Activated T-cell treated with anti-CD3 and anti-CD28 coated beads for 24 hours (primary cell): ENCODE measurements at regions not wholly inside any gene's neighbourhood (a gene's known extent, or its start where the extent isn't known, plus 50 kb on each side); places are given as distances from the start of the nearest gene placed in this dataset.

ENCODE experiments used
- DNase-seq: peaks from one replicate; pipeline ENCODE4 v3.0.0-alpha.2; 2020; ENCODE audit warnings: low read depth

DNA sequence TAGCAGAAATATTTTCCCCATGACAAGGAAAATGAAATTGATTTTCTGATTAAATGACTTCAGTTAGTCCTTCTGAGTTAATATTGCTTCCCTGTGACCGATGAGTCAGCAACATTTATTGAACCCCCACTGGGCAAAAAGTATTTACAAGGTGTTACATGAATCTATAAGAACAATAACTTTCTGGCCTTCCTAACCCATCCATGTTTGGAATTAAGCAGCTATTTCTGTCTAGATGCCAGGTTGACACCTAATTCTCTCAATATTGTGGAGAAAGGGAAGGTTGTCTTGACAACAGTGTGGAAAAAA is 112.9 kb upstream of the JAZF1 start:
- no peak for DNase-seq

DNA sequence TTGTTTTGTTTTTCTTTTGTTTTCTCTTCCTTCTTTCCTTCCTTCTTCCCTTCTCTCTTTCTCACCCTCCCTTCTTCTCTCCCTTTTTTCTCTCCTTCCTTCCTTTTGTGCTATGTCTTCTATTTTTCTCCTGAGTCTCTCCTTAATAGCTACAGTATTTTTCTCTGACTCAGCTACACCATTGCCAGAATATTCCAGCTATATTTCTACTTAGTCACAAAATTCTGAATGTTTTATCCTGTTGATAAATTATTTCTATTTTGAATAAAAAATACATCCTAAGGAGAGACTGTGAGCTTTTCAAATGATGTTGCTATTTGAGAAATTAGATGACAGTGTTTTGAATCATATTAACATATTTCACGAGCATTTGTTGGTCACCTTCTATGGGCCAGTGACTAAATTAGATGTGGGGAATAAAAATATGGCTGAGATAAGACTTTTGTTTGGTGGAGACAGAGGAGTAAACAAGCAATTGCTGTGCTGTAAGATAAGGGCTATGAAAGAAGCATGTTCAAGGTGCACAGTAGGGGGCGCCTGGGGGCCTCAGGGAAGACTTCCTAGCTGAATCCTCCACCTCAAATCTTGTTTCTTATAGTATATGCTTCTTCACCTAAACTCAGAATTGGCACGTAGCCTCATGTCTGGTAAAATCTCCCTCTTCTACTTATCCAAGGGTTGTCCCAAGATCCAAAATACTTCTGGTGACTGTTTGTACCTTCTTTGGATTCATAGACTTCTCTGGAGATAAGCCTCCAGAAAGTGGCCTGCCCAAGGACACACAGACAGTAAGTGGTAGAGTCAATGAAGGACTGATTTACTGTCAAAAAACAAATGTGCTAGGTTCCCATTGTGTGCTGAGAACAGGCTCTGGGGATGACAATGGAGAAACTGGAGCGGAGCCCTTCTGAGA is 115.5 kb upstream of the CREB5 start:
- peak; percentile 23 for DNase-seq

DNA sequence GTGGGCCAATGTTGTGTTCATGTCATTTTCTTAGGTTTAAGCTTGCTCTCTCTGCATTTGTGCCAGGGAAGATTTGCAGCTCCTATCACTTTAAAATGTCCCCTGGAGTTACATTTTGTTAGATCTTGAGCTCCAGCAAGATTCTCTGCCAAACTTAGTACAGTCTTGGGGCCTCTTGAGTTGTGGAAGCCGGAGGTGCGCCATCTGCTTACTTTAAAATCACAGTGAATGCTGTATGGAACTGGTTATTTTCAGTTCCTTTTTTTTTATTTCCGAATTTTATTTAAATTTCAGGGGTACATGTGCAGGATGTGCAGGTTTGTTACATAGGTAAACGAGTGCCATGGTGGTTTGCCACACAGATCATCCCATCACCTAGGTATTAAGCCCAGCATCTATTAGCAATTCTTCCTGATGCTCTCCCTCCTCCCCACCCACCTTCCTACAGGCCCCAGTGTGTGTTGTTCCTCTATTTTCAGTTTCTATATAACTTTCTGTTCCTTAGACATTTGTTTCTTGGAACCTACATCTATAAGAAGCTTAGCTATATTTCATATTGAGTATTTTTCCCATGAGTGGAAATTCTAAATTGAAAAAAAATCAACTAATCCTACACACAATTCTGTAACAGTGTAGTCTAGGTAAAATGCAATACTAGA is 114.4 kb upstream of the CREB5 start:
- no peak for DNase-seq

- no peak for DNase-seq
These were observed 113.3 kb upstream of the CREB5 start for GRCh38 chr7:28298870-28299518.

DNA sequence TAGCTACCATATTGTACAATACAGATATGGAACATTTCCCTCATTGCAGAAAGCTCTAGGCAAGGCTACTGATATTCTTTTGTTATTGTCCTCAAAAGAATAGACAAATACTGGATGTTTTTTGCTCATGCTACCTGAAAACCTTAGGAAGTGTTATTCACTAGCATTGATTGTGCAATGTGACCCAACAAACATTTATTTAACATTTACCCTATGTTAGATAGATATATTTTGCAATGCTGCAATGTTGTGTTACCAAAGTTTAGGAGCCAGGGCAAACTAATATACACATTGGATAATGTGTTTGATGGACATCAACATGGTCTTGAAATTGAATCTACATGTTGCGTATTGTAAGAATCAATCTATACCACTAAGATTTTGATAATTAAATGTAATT is 112.8 kb upstream of the CREB5 start:
- DNase-seq: no peak

- no peak for DNase-seq
These were observed 111.8 kb upstream of the CREB5 start for GRCh38 chr7:28300488-28300887.

GRCh38 chr7:28301148-28301641 is 111.1 kb upstream of the CREB5 start:
- DNase-seq: no peak

- no peak for DNase-seq
These were observed 108.0 kb upstream of the CREB5 start for GRCh38 chr7:28304290-28304689.

DNA sequence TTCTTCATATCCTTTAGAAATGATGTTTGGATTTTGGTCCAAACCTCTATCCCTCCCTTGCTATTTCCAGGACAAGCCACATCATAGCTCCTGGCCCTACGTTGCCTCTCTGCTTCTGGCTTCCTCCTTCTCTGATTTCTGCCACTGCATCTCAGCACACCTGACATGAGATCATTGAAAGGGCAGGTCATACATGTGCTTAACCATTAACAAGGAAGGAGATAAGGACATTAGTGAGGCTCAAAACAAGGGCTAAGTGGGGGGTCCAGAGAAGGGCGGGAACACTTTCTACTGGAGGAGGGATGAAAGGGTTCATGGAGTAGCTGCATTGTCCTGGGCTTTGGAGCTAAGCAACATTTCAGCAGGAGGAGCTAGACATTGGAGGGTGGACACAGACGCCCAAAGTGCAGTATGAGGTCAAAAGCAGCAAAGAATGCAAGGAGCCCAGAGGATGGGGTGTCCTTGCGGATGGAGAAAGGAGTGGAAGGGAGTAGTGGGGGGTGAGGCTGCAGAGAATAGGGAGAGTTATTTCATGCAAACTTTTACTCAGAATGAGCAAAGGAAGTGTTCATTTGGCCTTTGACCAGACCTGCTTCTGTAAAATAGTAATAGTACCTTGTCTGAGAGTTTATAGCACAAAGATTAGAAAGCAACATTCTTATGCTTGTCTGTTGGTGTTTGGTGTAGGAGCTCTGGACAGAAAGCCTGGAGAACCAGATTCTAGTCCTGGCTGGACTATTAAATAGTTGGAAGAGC is 102.4 kb upstream of the CREB5 start:
- no peak for DNase-seq

DNA sequence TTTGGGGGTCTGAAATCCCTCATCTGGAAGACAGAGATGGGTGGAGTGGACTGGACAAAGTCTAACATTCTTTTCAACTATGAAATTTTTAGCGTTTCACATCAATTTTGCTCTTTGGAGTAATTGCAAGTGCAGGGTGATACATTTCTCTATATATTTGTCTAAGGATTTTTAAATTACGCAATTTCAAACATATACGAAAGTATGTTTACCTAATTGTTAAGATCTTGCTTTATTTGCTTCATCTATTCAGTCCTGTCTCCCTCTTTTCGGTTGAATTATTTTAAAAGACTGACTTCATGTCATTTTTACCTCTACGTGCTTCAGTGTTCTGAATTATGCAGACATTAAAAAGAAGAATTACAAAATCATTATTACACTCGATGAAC is 101.9 kb upstream of the CREB5 start:
- no peak for DNase-seq

- DNase-seq: no peak
These were observed 100.6 kb upstream of the CREB5 start for GRCh38 chr7:28311670-28312069.

GRCh38 chr7:28312948-28313347 is 99.4 kb upstream of the CREB5 start:
- no peak for DNase-seq

DNA sequence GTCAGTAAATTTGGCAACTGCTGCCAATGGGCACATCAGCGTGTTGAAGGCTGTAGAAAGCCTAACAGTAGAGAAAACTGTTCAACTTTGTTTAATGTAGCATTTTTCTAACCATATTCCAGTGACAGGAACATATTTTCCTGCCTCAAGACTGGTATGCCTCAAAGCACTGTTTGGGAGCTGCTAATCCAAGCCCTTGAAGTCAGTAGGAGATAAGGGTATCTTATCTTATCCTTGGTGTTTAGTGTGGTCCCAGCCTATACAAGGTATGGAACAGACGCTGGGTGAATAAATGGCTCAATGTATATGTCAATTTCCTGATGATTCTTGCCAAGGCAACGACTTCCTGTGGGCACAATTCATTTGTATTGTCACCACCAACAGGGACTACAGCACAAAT is 97.5 kb upstream of the CREB5 start:
- DNase-seq: no peak

DNA sequence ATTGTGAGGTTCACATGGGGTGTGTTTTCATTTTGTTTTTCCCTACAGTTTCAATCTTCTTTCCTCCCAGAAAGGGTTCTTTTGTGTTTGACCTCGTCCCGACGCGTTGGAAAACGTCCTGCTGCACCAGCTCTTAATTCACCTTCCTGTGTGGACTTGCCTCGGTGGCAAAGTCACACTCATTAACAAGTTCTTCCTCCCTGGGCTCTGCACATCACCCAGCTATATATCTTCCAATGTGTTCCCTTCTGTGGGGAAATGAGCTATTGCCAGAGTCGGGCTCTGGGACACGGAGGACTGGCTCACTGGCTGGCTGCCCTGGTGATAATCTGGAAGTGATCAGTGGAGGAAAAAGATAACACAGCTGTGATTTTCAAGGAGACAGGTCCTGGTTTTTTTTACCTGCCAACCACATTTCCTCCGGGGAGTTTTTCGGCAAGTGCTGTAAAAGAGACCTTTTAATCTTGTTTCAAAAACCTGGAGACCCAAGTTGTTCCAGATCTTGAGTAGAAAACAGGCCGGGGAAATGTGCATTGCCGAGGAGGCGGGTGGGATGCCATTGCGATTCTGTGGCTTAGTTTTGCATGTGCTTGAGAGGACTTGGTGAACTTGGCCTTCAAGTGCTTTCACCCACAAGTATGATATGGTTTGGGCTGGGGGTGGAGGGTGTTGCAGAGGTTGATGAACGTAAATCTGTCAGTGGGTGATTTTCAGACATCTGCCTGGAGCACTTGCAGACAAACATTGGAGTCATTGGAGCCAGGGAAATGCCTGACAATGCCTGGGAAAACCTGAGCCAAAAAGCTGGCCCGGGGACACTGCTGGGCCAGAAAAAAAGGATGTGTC is 96.5 kb upstream of the CREB5 start:
- no peak for DNase-seq

DNA sequence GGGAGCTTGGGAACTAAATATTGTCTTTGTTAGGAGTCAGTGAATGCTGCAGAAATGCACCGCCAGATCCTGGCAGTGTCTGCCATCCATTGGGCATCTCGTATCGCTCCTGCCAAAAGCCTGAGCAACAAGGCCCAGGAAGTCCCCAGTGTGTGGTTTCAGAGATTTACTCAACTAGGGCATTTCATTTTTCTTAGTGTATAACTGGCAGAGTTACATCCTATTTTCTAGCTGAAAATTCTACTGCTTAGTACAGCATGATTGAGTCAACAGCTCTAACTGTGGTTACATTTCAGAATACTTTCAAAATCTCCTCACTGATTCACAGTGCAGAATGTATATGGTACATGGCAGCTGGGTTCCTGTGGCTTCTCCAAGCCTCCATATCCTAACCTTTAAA is 95.8 kb upstream of the CREB5 start:
- no peak for DNase-seq

GRCh38 chr7:28318101-28318762 is 94.1 kb upstream of the CREB5 start:
- no peak for DNase-seq

DNA sequence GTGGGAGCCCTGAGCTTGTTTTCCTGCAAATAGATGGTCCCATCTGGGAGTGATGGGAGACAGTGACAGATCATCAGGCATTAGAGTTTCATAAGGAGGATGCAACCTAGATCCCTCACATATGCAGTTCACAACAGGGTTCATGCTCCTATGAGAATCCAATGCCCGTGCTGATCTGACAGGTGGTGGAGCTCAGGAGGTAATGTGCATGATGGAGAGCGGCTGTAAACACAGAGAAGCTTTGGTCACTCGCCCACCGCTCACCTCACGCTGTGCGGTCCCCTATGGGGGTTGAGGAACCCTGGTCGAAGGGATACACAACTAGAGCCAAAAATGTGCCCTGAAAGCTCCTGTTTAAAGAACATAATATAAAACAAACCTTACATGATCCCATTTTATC is 88.5 kb upstream of the CREB5 start:
- DNase-seq: no peak

DNA sequence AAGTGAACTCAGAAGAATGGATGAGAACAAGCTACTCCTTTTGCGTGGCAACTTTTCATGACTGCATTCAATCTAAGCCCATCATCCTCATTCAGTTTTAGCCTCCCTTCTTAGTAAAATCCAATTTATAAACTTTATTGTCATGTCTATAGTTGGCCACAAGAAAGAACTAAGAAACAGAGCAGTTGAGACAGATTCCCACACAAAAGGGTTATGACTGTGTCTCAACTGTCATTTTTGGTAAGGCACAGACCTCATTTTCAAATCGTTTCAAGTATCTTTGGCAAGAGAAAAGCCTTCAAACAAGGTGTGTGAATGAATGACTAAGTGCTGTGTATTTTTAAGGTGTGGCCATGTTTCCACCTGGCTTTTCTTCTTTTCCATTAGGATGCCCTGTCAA is 84.2 kb upstream of the CREB5 start:
- no peak for DNase-seq

- no peak for DNase-seq
These were observed 83.3 kb upstream of the CREB5 start for GRCh38 chr7:28328822-28329660.
